ENCODE measurements at regions not wholly inside any gene's neighbourhood (a gene's known extent, or its start where the extent isn't known, plus 50 kb on each side); places are given as distances from the start of the nearest gene placed in this dataset.

DNA sequence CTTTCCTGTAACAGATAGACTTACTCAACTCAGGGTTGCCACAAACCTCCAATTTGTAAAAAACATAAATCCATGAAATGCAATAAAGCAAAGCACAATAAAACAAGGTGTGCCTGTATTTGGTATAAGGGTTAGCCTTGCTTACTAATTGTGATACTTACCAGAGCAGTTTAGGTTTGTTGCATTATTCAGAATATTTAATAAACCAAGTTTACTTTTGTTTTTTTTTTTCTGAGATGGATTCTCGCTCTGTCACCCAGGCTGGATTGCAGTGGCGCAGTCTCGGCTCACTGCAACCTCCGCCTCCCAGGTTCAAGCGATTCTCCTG is 79.6 kb downstream of the SEC61G start:
- TF ChIP-seq, protein P1, sequence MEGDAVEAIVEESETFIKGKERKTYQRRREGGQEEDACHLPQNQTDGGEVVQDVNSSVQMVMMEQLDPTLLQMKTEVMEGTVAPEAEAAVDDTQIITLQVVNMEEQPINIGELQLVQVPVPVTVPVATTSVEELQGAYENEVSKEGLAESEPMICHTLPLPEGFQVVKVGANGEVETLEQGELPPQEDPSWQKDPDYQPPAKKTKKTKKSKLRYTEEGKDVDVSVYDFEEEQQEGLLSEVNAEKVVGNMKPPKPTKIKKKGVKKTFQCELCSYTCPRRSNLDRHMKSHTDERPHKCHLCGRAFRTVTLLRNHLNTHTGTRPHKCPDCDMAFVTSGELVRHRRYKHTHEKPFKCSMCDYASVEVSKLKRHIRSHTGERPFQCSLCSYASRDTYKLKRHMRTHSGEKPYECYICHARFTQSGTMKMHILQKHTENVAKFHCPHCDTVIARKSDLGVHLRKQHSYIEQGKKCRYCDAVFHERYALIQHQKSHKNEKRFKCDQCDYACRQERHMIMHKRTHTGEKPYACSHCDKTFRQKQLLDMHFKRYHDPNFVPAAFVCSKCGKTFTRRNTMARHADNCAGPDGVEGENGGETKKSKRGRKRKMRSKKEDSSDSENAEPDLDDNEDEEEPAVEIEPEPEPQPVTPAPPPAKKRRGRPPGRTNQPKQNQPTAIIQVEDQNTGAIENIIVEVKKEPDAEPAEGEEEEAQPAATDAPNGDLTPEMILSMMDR (IDR thresholded peaks at IDR 0.05): no peak
- no peak for TF ChIP-seq POLR2AphosphoS5 (IDR thresholded peaks at IDR 0.05; ENCODE audit: low read depth, low read length)
- TF ChIP-seq, protein P2, sequence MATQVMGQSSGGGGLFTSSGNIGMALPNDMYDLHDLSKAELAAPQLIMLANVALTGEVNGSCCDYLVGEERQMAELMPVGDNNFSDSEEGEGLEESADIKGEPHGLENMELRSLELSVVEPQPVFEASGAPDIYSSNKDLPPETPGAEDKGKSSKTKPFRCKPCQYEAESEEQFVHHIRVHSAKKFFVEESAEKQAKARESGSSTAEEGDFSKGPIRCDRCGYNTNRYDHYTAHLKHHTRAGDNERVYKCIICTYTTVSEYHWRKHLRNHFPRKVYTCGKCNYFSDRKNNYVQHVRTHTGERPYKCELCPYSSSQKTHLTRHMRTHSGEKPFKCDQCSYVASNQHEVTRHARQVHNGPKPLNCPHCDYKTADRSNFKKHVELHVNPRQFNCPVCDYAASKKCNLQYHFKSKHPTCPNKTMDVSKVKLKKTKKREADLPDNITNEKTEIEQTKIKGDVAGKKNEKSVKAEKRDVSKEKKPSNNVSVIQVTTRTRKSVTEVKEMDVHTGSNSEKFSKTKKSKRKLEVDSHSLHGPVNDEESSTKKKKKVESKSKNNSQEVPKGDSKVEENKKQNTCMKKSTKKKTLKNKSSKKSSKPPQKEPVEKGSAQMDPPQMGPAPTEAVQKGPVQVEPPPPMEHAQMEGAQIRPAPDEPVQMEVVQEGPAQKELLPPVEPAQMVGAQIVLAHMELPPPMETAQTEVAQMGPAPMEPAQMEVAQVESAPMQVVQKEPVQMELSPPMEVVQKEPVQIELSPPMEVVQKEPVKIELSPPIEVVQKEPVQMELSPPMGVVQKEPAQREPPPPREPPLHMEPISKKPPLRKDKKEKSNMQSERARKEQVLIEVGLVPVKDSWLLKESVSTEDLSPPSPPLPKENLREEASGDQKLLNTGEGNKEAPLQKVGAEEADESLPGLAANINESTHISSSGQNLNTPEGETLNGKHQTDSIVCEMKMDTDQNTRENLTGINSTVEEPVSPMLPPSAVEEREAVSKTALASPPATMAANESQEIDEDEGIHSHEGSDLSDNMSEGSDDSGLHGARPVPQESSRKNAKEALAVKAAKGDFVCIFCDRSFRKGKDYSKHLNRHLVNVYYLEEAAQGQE (IDR thresholded peaks at IDR 0.05; ENCODE audit: insufficient read depth in 1 of 2, low read depth in 2 of 2, low read length in 1 of 2): no peak

Data from Panc1 (cell line).